A549 (cell line): ENCODE measurements at regions not wholly inside any gene's neighbourhood (a gene's known extent, or its start where the extent isn't known, plus 50 kb on each side); places are given as distances from the start of the nearest gene placed in this dataset.

Experiments used
- ATAC-seq, 2 experiments: fragments of 200-7000 bp in 1 of 2; fragments of >200 bp in 1 of 2; cut with Nextera tagmentation in 1 of 2; cut with Tn5 transposase in 1 of 2; 3 replicates each; pipeline versions ENCODE4 v1.8.0 to v1.9.1; 2018 to 2020; ENCODE audit warnings: mild to moderate bottlenecking in 1 of 2, moderate library complexity in 1 of 2
- CTCF ChIA-PET: fragments of 300-600 bp; sonication (Branson Sonifier 250); formaldehyde crosslinking; extraction: SDS; loops from one replicate; lab custom pipeline; 2021; ENCODE audit warnings: antibody characterized with exemption, inconsistent platforms; lab: Yijun Ruan, JAX
- POLR2A ChIA-PET: fragments of 350-600 bp; formaldehyde crosslinking; extraction: SDS; loops from one replicate; lab custom pipeline; 2021; ENCODE audit warnings: antibody characterized with exemption, inconsistent platforms; lab: Yijun Ruan, JAX
- DNase-seq, 2 experiments: peaks; one replicate each; pipeline versions ENCODE4 v3.0.0 to v3.0.0-alpha.2; 2011 to 2016; ENCODE audit warnings: low read depth in 1 of 2, low spot score in 1 of 2
- FAIRE-seq: peaks from 2 replicates; lab custom pipeline; 2011; peaks lifted over from hg19 to GRCh38; lab: Jason Lieb, UNC
- H3K27ac ChIP-seq, 2 experiments: fragments of >200 bp; sonication (Bioruptor Twin); formaldehyde crosslinking; 3 replicates each; pipeline ENCODE4 v1.5.1; 2016 to 2017
- H3K4me1 ChIP-seq: fragments of >200 bp; sonication (Bioruptor Twin); formaldehyde crosslinking; 3 replicates; pipeline ENCODE4 v1.6.1; 2016
- H3K4me2 ChIP-seq: fragments of >200 bp; sonication (Bioruptor Twin); formaldehyde crosslinking; 3 replicates; pipeline ENCODE4 v1.6.1; 2016
- H3K4me3 ChIP-seq: fragments of >200 bp; sonication (Bioruptor Twin); formaldehyde crosslinking; 3 replicates; pipeline ENCODE4 v1.5.1; 2016
- H3K9me3 ChIP-seq: fragments of >200 bp; sonication (Bioruptor Twin); formaldehyde crosslinking; 3 replicates; pipeline ENCODE4 v1.6.1; 2016
- CEBPB ChIP-seq, 2 experiments: fragments of >200 bp in 1 of 2; sonication (Bioruptor Twin) in 1 of 2; formaldehyde crosslinking in 1 of 2; IDR thresholded peaks; 2 replicates each; pipeline ENCODE4 v1.6.1; 2012 to 2016
- CHD2 ChIP-seq: fragments of 150-350 bp; IDR thresholded peaks from 2 replicates; pipeline ENCODE4 v1.6.1; 2014; ENCODE audit warnings: low read length; ENCODE audit not compliant: partially characterized antibody
- EHF ChIP-seq: fragments of 250-450 bp; sonication (Bioruptor Pico); IDR thresholded peaks from 2 replicates; pipeline ENCODE4 v1.5.0; 2020; ENCODE audit warnings: mild to moderate bottlenecking
- EHMT2 ChIP-seq: fragments of 200-600 bp; sonication (generic); IDR thresholded peaks from 2 replicates; pipeline ENCODE4 v1.6.1; 2016; ENCODE audit warnings: antibody characterized with exemption, low read depth, mild to moderate bottlenecking, moderate library complexity
- EP300 ChIP-seq, 2 experiments: fragments of >200 bp; sonication (Bioruptor Twin); formaldehyde crosslinking; IDR thresholded peaks; 2 replicates in 1 of 2; 3 replicates in 1 of 2; pipeline ENCODE4 v1.6.1; 2016 to 2017
- ESRRA ChIP-seq: fragments of 150-350 bp; IDR thresholded peaks from 2 replicates; pipeline ENCODE4 v1.6.1; 2014; ENCODE audit warnings: mild to moderate bottlenecking, low read length, borderline replicate concordance
- FOXS1 ChIP-seq: fragments of 250-450 bp; sonication (Bioruptor Pico); IDR thresholded peaks from 2 replicates; pipeline ENCODE4 v1.5.0; 2020; ENCODE audit warnings: mild to moderate bottlenecking, moderate library complexity
- HDAC2 ChIP-seq: fragments of 200-600 bp; sonication (generic); IDR thresholded peaks from 2 replicates; pipeline ENCODE4 v1.6.1; 2016
- HMGXB4 ChIP-seq: fragments of 250-450 bp; sonication (Bioruptor Pico); IDR thresholded peaks from 2 replicates; pipeline ENCODE4 v1.5.0; 2021; ENCODE audit warnings: mild to moderate bottlenecking, moderate library complexity, borderline replicate concordance
- JUN ChIP-seq, 2 experiments: fragments of >200 bp; sonication (Bioruptor Twin); formaldehyde crosslinking; IDR thresholded peaks; 2 replicates in 1 of 2; 3 replicates in 1 of 2; pipeline ENCODE4 v1.6.1; 2016 to 2017
- KDM5A ChIP-seq: fragments of 200-600 bp; sonication (generic); IDR thresholded peaks from 2 replicates; pipeline ENCODE4 v1.6.1; 2016; ENCODE audit warnings: antibody characterized with exemption, mild to moderate bottlenecking
- NR3C1 ChIP-seq: fragments of >200 bp; sonication (Bioruptor Twin); formaldehyde crosslinking; IDR thresholded peaks from 3 replicates; pipeline ENCODE4 v1.6.1; 2017
- PHF8 ChIP-seq: fragments of 200-600 bp; sonication (generic); IDR thresholded peaks from 2 replicates; pipeline ENCODE4 v1.6.1; 2016; ENCODE audit warnings: low read depth, mild to moderate bottlenecking, antibody characterized with exemption, moderate library complexity, borderline replicate concordance
- POLR2A ChIP-seq: IDR thresholded peaks from 2 replicates; pipeline ENCODE4 v1.6.1; 2012; ENCODE audit warnings: mild to moderate bottlenecking, low read length
- POLR2AphosphoS2 ChIP-seq: conservative IDR thresholded peaks from 2 replicates; pipeline ENCODE4 v1.6.1; 2012; ENCODE audit warnings: low read length, improper control_type of control experiment, inconsistent platforms
- RAD21 ChIP-seq, 2 experiments: fragments of >200 bp in 1 of 2; sonication (Bioruptor Twin) in 1 of 2; formaldehyde crosslinking in 1 of 2; IDR thresholded peaks in 1 of 2; conservative IDR thresholded peaks in 1 of 2; 2 replicates in 1 of 2; 3 replicates in 1 of 2; pipeline ENCODE4 v1.6.1; 2012 to 2018; ENCODE audit warnings: inconsistent platforms in 1 of 2
- RNF2 ChIP-seq: fragments of 200-600 bp; sonication (generic); IDR thresholded peaks from 2 replicates; pipeline ENCODE4 v1.6.1; 2016; ENCODE audit warnings: low read depth, mild to moderate bottlenecking, antibody characterized with exemption, moderate library complexity, borderline replicate concordance
- SMC3 ChIP-seq: fragments of >200 bp; sonication (Bioruptor Twin); formaldehyde crosslinking; IDR thresholded peaks from 3 replicates; pipeline ENCODE4 v1.6.1; 2018; ENCODE audit warnings: inconsistent platforms
- SREBF2 ChIP-seq: fragments of 450-650 bp; IDR thresholded peaks from 2 replicates; pipeline ENCODE4 v1.6.1; 2014; ENCODE audit warnings: mild to moderate bottlenecking, moderate library complexity
- ZC3H11A ChIP-seq: fragments of 450-650 bp; IDR thresholded peaks from 2 replicates; pipeline ENCODE4 v1.6.1; 2014; ENCODE audit warnings: antibody characterized with exemption, mild to moderate bottlenecking
- WGBS: methylation state at CpG from one replicate; pipeline ENCODE4 v1.1.6; 2017; ENCODE audit errors: missing lambda C conversion rate; 5-methylcytosine and 5-hydroxymethylcytosine counted together
- TF ChIP-seq, protein P1 (sequence below): fragments of >200 bp; sonication (Bioruptor Twin); formaldehyde crosslinking; IDR thresholded peaks from 2 replicates; pipeline ENCODE4 v1.6.1; 2016

GRCh38 chr10:33441561-33441960, 107.1 kb upstream of the NRP1 start:
- Histone ChIP-seq H3K4me1 (no peaks in the 10 kb centered on the region), H3K27ac (no peak overlapping the region), H3K9me3 (no peaks in the 10 kb centered on the region), H3K4me3 (no peak overlapping the region), H3K4me2 (no peak overlapping the region)
- POLR2A ChIA-PET: no interaction called here
- CTCF ChIA-PET: interaction anchor here (0.6 kb wide), 1 partner anchor 17 kb away, joined by 3 read pairs; no protein-coding TSS in a partner anchor
- FAIRE-seq: no peak
- DNase-seq: peak in 1 of 2 experiments; percentile 8
- no peak for TF ChIP-seq RNF2
- TF ChIP-seq RAD21 (conservative IDR thresholded peaks at IDR 0.05 in 1 of 2, IDR thresholded peaks at IDR 0.05 in 1 of 2): no peak
- no peak for TF ChIP-seq CEBPB (IDR thresholded peaks at IDR 0.05)
- TF ChIP-seq, protein P1, sequence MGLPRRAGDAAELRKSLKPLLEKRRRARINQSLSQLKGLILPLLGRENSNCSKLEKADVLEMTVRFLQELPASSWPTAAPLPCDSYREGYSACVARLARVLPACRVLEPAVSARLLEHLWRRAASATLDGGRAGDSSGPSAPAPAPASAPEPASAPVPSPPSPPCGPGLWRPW: no peak
- TF ChIP-seq POLR2AphosphoS2: no peak
- no peak for TF ChIP-seq SREBF2
- 61% methylated on average over 5 of the region's 5 CpGs for WGBS
- ATAC-seq: no peak

DNA sequence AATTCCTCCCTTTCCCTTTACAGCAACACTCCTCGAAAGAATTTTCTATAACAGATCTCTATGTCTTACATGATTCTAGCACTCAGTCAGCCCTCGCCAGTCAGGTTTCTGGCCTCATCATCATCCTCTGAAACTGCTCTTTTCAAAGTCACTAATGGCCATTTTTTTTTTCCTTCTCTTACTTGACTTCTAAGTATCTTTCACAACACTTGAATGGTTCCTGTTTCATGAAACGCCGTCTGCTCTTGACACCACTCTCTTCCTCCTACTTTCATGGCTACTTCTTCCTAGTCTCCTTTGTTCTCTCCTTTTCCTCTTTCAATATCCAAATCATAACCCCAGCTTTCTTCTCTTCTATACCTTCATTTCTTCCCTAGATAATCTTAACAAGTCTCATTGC, 100.5 kb upstream of the NRP1 start:
- ATAC-seq (no peak), FAIRE-seq (no peak)
- Histone ChIP-seq H3K27ac (no peak overlapping the region), H3K4me1 (no peaks in the 10 kb centered on the region), H3K9me3 (no peaks in the 10 kb centered on the region), H3K4me2 (no peak overlapping the region), H3K4me3 (no peak overlapping the region)
- ChIA-PET CTCF (no interaction called here), POLR2A (no interaction called here)
- TF ChIP-seq NR3C1: no peak
- TF ChIP-seq POLR2AphosphoS2: no peak
- no peak for TF ChIP-seq EHMT2
- no peak for TF ChIP-seq POLR2A
- no peak for TF ChIP-seq CEBPB (IDR thresholded peaks at IDR 0.05)
- no peak for TF ChIP-seq ZC3H11A
- no peak for TF ChIP-seq RNF2
- no peak for TF ChIP-seq SMC3
- TF ChIP-seq PHF8: no peak
- TF ChIP-seq HDAC2: no peak
- no peak for TF ChIP-seq KDM5A
- TF ChIP-seq CHD2: no peak
- TF ChIP-seq RAD21 (conservative IDR thresholded peaks at IDR 0.05 in 1 of 2, IDR thresholded peaks at IDR 0.05 in 1 of 2): no peak
- TF ChIP-seq EHF (CRISPR knock-in tag): no peak
- TF ChIP-seq, all 56 proteins: peak for 0
- DNase-seq: no peak
- WGBS: 89% methylated on average over 4 of the region's 4 CpGs

DNA sequence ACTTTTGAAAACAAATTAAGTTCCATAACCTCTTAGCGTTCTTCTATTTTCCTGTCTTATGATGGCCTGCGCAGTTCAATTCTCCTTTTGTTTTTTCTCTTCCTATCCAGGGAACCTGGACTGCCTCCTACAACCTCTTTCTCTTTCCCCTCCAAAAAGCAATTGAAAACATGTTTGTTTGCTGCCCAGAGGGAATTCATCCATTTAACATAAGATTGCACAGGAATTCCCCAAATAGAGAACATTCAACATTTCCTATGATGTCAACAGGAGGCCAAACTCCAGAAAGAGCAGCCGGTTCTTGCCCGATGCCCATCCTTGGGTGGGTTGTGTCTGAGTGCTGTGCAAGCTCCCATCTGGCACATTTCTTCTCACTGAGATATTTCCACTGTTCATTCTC, 94.2 kb upstream of the NRP1 start:
- DNase-seq (no peak), FAIRE-seq (no peak), ATAC-seq (no peak)
- 90% methylated on average over 4 of the region's 4 CpGs for WGBS
- ChIA-PET CTCF (no interaction called here), POLR2A (no interaction called here)
- H3K4me1 ChIP-seq: no peaks in the 10 kb centered on the region
- no peaks in the 10 kb centered on the region for H3K9me3 ChIP-seq
- H3K4me3 ChIP-seq: no peak overlapping the region
- H3K4me2 ChIP-seq: no peak overlapping the region
- no peak overlapping the region for H3K27ac ChIP-seq
- no peak for TF ChIP-seq KDM5A
- TF ChIP-seq FOXS1 (CRISPR knock-in tag): no peak
- TF ChIP-seq JUN (IDR thresholded peaks at IDR 0.05): no peak
- no peak for TF ChIP-seq EP300 (IDR thresholded peaks at IDR 0.05)
- TF ChIP-seq HMGXB4 (CRISPR knock-in tag): no peak
- TF ChIP-seq ESRRA: no peak
